NCI-H524 treated with DMSO at 0.1 percent for 48 hours (cell line): ENCODE measurements at regions not wholly inside any gene's neighbourhood (a gene's known extent, or its start where the extent isn't known, plus 50 kb on each side); places are given as distances from the start of the nearest gene placed in this dataset.

Experiments
- DNase-seq: peaks from one replicate; lab custom pipeline; 2025; lab: John Stamatoyannopoulos, UW

DNA sequence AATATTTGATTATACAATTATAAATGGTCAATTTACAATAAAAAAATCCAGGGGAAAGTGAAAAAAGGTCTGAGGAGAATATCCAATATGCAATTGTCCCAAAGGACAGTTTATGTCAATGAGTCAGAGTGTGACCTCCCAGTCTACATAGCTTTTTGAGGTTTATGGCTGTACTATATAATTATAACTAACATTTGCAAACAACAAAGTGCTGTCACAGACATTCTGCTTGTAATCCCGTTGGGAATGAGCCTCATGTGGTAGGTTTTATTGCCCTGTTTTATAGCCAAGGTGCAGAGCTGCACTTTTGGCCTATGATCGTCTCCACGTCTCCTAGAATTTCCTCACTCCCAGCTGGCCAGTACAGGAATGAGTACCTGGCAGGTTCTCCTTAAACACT is 103.8 kb downstream of the ADSS2 start:
- DNase-seq = no peak

DNA sequence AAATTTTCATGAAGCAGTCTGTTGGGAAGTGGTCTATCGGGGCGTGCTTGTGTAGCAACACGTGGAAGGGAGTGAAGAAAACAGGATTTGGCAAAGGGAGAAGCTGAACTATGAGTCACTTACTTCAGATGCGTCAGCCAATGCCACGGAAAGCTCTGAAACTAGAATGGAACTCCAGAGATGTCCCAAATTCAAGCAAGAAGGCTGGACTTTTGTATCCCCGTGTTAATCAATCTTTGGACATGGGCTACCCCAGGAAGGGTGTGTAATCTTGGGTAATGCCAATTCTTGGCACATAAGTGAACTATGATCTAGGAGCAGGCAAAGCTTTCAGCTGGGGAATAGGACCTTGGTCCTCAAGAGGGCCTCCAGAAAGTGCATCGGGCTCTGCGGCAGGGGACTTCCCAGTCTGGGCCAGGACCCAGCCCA is 102.6 kb downstream of the ADSS2 start:
- DNase-seq = no peak

DNA sequence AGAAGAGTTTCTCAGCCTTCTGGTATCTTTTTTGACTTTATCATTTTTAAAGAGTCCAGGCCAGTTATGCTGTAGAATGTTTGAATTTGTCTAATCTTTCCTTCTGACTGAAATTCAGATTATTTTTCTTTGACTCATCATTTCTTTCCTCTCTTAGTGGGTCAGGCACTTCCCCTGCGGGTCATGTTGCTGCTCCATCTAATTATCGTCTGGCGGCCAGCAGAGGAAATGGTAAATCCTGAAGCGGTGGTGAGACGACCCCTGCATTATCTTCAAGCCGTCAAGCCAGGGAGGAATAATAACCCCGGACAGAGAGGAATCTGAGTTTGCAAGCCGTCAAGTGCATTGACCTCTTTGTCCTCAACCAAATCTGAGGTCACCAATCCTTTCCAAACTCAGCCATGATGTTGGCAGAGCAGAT is 102.1 kb downstream of the ADSS2 start:
- DNase-seq = no peak

DNA sequence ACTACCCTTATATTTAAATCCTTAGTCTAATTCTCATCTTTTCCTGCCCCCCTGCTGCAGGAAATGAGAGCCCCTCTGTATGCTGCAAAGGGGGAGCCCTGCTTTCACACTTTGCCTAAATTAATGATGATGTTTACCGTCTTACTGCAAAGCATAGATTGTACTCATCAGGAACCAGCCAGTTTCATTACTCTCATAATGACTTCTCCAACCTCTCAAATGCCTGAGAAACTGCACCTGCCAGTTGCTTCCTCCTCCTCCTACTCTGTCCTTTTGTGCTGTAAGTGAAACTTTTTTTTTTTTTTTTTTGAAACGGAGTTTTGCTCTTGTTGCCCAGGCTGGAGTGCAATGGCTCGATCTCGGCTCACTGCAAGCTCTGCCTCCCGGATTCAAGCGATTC is 101.7 kb downstream of the ADSS2 start:
- no peak for DNase-seq

DNA sequence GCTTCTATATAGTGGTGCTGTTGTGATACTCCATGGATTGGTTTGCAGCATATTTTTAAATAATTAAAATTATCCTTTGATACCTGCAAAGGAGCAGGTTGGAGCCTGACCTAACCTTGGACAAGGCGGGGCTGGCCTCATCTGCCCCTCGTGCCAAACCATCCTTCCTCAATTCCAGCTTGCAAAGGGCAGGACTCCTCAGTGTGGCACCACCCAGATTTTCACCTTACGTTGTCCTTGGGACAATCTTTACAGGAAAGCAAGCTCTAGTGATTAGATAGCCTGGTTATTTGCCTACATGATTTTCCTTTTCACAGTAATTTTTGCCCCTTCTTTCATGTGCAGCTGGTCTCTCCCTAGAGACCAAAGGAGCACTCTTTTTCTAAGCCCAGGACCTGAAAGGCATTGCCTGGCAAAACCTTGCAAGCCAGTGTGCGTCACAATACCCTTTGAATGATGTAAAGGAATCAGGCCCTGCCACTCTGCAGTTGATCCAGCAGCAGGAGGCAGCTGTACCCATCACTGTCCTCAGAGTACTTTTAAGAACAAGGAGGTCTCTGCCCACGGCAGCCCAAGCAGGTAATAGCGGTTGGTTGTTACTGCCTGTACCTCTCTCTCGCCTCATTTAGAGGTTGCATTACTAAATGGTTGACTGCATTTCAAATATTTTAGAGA is 99.4 kb downstream of the ADSS2 start:
- DNase-seq = no peak

DNA sequence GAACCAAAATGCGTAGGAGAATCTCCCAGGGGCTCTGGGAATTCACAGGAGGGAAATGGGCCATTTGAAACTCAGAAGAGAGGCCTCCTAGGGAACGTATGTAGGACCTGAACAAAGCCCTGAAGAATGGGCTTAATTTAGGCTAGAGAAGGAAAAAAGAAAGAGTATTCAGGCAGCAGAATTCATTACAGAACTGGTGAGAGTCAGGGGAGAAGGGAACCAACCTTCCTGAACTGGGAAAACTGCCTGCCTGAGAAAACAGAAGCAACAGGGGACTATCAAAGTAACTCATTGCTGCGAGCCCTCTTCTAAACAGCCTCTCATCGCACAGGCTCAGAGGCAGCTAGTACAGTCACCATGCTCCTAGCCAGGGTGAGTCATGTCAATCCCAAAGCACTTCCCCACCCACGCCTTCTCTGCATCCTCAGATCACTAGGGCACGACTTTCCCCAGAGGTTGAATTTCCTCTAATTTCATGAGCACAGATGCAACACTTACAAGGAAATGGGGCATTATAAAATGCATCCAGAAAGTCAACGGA is 98.1 kb downstream of the ADSS2 start:
- no peak for DNase-seq

DNA sequence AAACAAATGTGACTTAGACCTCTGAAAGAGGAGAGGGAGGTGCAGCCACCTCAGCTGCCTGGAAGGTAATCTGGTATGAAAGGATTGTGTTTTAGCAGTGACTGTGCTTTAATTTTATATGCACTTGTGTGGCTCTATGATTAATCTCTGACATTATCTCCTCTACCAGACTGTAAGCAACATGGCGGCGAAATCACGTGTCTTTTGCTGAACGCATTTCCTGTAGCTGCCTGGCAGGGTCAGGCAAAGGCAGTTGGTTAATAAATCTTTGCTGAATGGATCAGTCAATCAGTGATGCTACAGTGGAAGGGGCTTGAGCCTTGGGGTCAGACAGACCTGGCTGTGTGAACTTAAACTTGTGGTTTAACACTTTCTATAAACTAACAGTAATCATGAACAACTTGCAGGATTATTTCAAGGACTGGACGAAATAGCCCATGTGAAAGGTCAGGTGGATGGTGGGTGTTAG is 96.9 kb downstream of the ADSS2 start:
- no peak for DNase-seq

DNA sequence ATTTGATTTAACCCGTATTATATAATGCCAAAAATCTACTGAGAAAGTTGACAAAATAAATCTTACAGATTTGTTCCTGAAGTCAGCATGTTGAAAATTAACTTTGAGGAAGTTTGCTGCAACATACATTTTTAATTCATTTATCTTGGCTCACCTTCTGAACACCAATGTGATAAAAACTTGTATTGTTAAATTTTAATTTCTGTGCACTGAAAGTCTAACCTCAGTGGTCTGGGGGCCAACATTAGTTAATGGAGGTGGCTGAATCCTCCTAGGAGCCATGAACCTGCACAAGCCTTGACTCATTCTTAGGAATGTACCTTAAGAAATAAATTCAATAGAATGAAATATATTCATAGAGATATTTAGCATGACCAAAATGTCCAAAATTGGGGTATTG is 95.3 kb downstream of the ADSS2 start:
- no peak for DNase-seq
